ENCODE measurements at regions not wholly inside any gene's neighbourhood (a gene's known extent, or its start where the extent isn't known, plus 50 kb on each side); places are given as distances from the start of the nearest gene placed in this dataset.

DNA sequence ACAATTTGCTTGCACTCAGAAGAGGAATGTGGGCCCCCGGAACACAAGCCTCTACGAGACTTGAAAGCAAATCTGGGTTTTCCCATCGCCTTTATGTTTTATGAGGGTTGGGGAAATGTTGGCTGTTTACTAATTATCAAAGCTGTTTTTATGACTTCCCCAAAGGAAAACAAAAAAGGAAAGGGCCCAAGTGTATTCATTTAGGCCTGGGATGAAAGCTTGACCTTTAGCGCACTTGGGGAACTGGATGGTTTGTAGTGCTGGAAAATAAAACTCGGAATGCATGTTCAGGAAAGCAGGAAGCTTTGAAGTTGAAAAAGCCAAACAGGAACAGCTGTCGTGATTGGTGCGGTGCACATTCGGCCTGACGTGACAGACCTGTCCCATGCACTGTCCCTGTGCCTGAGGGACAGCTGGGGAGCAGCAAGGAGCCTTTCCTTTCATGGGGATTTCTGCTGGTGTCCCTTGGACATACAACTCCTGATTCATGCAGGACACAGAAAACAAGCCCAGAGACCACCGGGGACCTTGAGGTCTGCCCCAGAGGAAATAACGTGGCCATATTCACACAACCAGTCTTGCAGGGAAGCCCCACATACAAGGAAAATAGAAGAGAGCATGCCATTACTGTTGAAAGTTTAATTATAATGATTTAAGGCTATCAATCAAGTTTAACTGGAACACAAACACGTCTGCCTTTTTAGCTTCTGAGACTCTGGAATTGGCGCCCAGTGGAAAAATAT, 169.7 kb upstream of the APCDD1 start:
- TF ChIP-seq YY1 (IDR thresholded peaks at IDR 0.05; ENCODE audit: extremely low read depth, insufficient replicate concordance, low read depth, low read length), result no peak
- TF ChIP-seq CTCF (IDR thresholded peaks at IDR 0.05 in 2 of 3, conservative IDR thresholded peaks at IDR 0.05 in 1 of 3; ENCODE audit: borderline replicate concordance in 1 of 3, insufficient read depth in 1 of 3, low read depth in 2 of 3, low read length in 2 of 3), result no peak
- TF ChIP-seq RAD21 (IDR thresholded peaks at IDR 0.05; ENCODE audit: low read depth), result no peak
- no peak for TF ChIP-seq MAX (IDR thresholded peaks at IDR 0.05)
- TF ChIP-seq EZH2 (IDR thresholded peaks at IDR 0.05), result no peak
- TF ChIP-seq ZNF274 (IDR thresholded peaks at IDR 0.05; ENCODE audit: low read depth, low read length), result no peak
- TF ChIP-seq ATF3 (IDR thresholded peaks at IDR 0.05), result no peak
- no peak for TF ChIP-seq SIN3A (IDR thresholded peaks at IDR 0.05; ENCODE audit: low read depth)

Measured in HCT116 (cell line).